DMS153 treated with DMSO at 0.1 percent for 48 hours (cell line): ENCODE measurements at regions not wholly inside any gene's neighbourhood (a gene's known extent, or its start where the extent isn't known, plus 50 kb on each side); places are given as distances from the start of the nearest gene placed in this dataset.
"Not testable (repeated sequence)": the region's sequence is repeated elsewhere in the genome, so short reads cannot be mapped to it uniquely, and the experiment has no call there.

Experiments used
- DNase-seq: peaks from one replicate; lab custom pipeline; 2025; ENCODE audit not compliant: unreplicated experiment; lab: John Stamatoyannopoulos, UW

DNA sequence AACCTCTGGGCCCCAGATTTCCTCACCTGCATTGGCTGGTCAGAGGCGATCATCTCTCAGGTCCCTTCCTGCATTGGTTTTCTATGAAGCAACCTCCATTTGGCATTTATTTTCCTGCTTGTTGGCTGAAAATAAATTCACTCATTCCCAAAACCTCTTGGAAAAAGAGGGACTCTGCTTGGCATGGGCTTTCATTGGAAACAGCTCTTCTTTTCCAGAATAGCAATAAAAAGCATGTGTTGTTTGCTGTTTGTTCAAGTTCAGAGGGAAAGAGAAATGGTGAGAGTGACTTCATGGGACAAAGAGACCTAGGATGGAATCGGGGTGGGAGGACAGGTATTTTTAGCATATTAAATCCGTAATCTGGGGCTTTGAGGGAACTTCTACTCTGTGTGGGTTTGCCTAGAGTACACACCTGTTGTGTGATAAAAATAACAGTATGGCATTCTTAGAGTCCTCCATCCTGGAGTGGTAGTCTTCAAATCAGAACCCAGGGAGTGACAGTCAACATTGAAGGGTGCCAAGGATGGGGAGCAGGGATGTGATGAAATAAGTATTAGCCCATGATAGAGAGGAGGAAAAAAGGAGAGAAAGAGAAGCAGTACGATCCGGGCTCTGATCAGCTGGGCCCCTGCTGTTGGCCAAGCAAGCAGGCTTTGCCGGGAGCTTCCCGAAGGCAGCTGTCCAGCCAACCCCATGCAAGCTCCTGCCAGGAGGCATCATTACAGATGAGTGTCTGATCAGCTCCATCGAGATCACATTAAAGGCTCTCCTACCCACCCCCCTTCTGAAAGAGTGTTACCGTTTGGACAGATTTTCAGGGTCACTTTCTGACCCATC is 131.9 kb upstream of the NFIA start:
- no peak for DNase-seq

DNA sequence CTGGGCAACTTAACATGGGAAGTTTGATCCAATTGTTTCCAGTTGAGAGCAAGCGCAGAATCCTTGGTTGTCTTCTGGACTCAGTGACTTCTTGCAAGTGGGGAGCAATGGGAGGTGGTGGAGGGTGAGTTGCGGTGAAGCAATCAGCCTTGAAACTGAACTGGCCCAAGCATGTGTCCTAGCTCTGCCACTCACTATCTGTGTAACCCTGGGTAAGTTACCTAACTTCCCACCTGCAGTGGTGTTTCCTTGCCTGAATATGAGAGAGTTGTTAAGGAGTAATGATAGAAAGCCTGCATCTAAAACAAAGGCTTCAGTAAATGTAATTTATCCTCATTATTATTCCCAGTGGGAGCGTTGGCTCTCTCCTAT is 132.5 kb upstream of the NFIA start:
- DNase-seq, result no peak

DNA sequence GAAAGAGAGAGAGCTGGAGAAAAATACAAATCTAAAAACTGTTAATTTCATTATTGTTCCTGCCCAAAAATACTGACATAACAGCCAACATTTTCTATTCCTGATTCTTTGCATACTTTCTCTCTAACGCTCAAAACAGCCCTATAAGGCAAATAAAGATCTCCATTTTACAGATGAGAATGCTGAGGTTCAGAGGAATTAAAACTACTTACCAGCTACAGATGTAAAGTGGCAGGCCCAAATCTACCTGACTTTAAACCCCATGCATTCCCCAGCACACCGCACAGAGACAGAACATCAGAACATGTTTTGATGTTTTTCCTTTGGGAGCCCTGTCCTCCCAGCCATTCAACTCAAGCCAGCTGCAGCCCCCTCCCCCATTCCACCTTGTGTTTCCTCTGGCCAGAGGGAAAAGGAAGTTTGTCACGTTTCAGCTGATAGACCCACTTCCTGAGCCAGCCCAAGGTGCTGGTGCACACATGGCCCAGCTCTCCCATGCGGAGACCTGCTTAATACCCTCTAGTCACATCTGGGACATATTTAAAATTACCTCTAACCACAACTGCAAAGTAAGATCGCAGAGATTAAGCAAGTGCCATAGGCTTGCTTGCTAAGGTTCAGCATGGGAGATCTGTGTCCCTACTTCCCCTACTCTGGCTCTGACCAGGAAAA is 133.1 kb upstream of the NFIA start:
- DNase-seq, result no peak

DNA sequence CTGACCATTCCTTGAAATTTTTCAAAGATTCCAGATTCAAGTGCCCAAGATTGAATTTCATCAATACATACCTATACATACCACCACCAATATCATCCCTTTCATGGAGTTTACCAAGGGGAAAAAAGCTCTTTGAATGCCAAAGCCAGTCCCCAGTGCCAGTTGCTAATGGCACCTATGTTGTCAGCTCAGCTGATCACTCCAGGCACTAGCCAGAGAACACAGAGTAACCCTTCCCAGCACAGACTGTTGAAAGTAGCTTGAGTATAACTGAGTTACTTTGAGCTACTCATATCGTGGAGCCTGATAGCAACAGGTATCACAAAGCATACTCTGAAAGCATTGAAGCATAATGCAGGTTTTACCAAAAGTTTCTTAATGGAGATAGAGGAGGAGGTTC is 133.9 kb upstream of the NFIA start:
- DNase-seq, result no peak

GRCh38 chr1:60947367-60947766 is 135.0 kb upstream of the NFIA start:
- DNase-seq, result no peak

- DNase-seq, result no peak
These were observed 139.3 kb upstream of the NFIA start for GRCh38 chr1:60942896-60943638.

GRCh38 chr1:60942291-60942690 is 140.1 kb upstream of the NFIA start:
- DNase-seq, result no peak

- not testable (repeated sequence) for DNase-seq
These were observed 141.7 kb upstream of the NFIA start for GRCh38 chr1:60940685-60941084.

DNA sequence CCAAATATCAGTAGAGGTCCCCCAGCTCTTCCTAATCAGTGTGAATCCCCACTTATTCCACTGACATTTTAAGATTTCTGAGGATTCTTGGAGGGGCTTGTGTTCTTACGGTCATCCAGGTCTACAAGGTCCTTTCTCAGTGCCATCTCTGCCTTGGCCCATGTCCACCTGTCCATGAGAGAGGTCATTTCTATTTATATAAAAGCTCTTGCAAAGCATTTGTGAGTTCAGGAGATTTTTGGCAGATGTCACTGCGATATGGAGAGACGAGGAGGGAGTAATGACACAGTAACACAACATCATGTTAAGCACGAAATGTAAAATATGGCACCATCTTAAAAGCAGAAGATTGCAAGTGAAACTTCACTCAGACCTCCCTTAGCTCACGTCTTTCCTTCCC is 144.6 kb upstream of the NFIA start:
- no peak for DNase-seq

- DNase-seq, result no peak
These were observed 145.6 kb upstream of the NFIA start for GRCh38 chr1:60936591-60937342.

- no peak for DNase-seq
These were observed 146.2 kb upstream of the NFIA start for GRCh38 chr1:60936163-60936562.

GRCh38 chr1:60935599-60936110 is 146.7 kb upstream of the NFIA start:
- no peak for DNase-seq

DNA sequence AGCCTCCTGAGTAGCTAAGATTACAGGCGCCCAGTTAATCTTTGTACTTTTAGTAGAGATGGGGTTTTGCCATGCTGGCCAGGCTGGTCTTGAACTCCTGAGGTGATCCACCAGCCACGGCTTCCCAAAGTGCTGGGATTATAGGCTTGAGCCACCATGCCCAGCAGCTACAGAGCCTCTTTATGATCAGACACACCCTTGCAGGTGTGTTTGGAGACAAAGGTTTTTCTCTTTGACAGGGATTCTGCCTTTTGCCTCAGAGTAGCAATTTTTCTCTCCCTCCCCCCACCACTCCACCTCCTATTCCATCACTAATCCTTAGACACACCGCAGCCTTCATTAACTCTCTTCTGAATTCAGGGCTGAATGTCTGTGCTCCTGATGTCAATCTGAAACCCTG is 152.2 kb upstream of the NFIA start:
- no peak for DNase-seq

DNA sequence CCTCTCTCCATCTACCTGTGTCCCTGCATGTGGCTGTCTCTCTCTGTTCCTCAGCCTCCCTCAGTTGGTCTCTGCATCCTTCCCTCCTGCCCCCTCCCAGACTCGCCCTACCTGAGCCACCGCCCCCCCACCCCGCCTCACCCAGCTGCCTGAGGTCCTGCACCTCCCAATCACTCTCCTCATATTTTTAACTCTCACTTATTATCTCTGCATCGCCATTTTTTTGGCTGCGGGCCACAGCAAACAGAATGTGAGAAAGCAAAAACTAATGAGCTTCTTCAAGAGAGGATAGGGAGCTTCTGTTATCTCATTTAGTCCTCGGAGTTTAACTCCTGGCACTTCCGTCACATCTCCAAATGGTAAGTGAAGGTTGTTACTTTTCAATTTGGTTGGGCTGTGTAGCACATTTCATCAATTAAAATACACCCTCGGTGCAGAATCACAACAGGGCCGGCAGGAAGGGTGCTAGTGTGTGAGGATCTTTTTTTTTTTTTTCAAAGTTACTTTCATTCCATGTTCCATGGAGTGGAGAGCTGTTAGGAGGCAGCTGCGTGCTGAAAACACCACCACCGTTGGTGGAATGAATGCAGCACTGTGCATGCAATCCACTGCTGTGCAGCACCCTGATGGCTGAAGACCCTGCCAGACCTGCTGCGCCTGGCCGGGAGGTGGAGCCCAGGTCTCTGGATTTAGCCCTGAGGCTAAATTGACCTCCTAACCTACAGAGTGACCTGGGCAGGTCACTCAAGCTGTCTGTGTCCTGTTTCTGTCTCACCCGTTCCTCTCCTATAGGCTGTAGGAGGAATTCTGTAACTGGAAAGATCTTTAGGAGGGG is 157.2 kb upstream of the NFIA start:
- DNase-seq, result no peak

DNA sequence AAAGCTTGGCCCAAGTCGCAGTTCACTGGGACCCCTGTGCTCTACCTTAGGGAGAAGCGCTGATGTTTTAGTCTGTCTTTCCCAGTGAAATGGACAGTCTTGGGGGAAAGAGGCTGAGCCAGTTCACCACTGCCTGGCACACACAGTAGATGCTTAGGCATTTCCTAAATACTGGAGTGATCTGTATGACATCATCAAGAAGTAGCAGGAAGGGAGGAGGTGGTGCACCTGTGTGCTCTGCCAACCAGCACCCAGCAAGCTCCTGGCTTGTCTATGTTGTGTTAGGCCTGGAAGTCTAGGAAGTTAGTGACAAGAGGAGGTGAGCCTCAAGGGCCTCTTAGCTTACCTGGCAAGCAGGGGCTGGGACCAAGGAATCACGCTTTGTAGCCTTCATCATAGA is 158.2 kb upstream of the NFIA start:
- no peak for DNase-seq

GRCh38 chr1:60923389-60924087 is 158.8 kb upstream of the NFIA start:
- no peak for DNase-seq

DNA sequence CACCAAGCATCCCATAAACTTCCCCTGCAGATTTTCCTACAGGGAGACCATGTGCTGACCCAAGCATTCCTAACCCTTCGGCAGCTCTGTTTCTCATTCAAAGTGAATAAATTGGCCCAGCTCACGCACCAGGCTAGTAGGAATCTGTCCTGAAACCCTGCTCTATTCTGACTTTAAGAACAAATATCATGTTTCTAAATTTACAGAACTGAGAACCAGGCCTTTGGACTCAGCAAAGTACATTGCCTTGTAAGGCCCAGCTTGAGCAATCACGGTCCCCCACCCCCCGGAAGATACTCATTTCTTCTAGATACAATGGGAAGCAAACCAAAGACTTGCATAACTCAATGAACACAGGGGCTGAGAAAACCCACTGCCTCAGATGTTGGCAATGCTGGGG is 160.1 kb upstream of the NFIA start:
- no peak for DNase-seq

DNA sequence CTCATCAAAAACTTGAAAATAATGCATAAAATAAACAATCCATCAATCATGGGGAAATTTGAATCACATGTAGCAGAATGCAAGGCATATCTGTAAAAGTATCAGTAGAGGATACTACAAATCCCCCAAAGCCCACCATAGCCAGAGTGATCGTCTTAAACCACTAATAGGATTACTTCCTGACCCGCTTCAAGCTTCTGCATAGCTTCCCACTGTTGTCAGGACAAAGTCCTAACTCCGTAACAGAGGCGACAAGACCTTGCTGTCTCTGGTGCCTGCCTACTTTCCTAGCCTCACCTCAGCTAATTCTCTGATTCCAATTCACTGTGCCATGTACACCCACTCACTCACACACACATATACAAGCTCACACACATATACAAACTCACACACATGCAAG is 161.2 kb upstream of the NFIA start:
- DNase-seq, result no peak

GRCh38 chr1:60920561-60920960 is 161.8 kb upstream of the NFIA start:
- no peak for DNase-seq

DNA sequence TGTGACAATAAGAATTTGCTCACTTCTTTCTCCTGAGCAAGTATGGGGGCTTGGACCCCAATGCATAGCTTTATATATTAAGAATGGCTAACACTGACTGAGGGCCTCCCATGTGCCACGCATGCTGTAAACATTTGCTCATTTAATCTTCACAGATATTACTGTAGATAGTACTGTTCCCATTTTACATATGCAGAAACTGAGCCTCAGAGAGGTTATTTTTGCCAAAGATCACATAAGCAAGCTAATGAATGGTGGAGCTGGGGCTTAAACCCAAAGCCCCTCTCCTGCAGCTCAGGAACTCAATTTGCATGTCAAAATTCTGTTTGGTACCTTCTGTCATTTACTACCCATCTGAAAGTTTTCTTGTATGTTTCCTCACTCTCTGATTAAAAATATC is 163.5 kb upstream of the NFIA start:
- DNase-seq, result no peak
